Epithelial cell of proximal tubule (primary cell): ENCODE measurements at regions not wholly inside any gene's neighbourhood (a gene's known extent, or its start where the extent isn't known, plus 50 kb on each side); places are given as distances from the start of the nearest gene placed in this dataset.

ENCODE experiments used
- DNase-seq: peaks from one replicate; pipeline ENCODE4 v3.0.0-alpha.2; 2011; ENCODE audit warnings: low read depth
- H3K4me3 ChIP-seq: 2 replicates; pipeline ENCODE4 v1.5.1; 2011; ENCODE audit warnings: low read depth, mild to moderate bottlenecking, low read length
- CTCF ChIP-seq: conservative IDR thresholded peaks from 2 replicates; pipeline ENCODE4 v1.5.1; 2012; ENCODE audit warnings: low read depth, mild to moderate bottlenecking, low read length

GRCh38 chr10:33790521-33791271, 456.2 kb upstream of the NRP1 start:
- TF ChIP-seq CTCF, result no peak
- no peak for DNase-seq
- no peak overlapping the region for H3K4me3 ChIP-seq

- TF ChIP-seq CTCF, result no peak
- no peak for DNase-seq
- no peak overlapping the region for H3K4me3 ChIP-seq
Measured at GRCh38 chr10:33783557-33783956, 449.1 kb upstream of the NRP1 start.

- H3K4me3 ChIP-seq, result no peak overlapping the region
- TF ChIP-seq CTCF, result no peak
- DNase-seq, result no peak
Measured at GRCh38 chr10:33783078-33783477, 448.6 kb upstream of the NRP1 start.

GRCh38 chr10:33781606-33782395, 447.3 kb upstream of the NRP1 start:
- no peak for TF ChIP-seq CTCF
- DNase-seq, result no peak
- no peak overlapping the region for H3K4me3 ChIP-seq

- no peak for DNase-seq
- no peak overlapping the region for H3K4me3 ChIP-seq
- no peak for TF ChIP-seq CTCF
Measured at GRCh38 chr10:33780961-33781360, 446.5 kb upstream of the NRP1 start.

GRCh38 chr10:33777223-33777622, 442.8 kb upstream of the NRP1 start:
- H3K4me3 ChIP-seq, result no peak overlapping the region
- TF ChIP-seq CTCF, result no peak
- DNase-seq, result no peak
